Globus pallidus (tissue), 1 donor: ENCODE measurements at regions not wholly inside any gene's neighbourhood (a gene's known extent, or its start where the extent isn't known, plus 50 kb on each side); places are given as distances from the start of the nearest gene placed in this dataset.
"Not testable (repeated sequence)": the region's sequence is repeated elsewhere in the genome, so short reads cannot be mapped to it uniquely, and the experiment has no call there.

Experiments used
- DNase-seq: peaks from one replicate; pipeline ENCODE4 v3.0.0-alpha.2; 2015; ENCODE audit warnings: low spot score

- not testable (repeated sequence) for DNase-seq
Measured at GRCh38 chr10:93127642-93128215, 54.0 kb downstream of the CYP26A1 start.

GRCh38 chr10:93131986-93132385 is 58.3 kb downstream of the CYP26A1 start:
- DNase-seq = no peak

- DNase-seq = no peak
Measured at GRCh38 chr10:93138113-93138870, 64.6 kb downstream of the CYP26A1 start.

- DNase-seq = no peak
Measured at GRCh38 chr10:93139059-93139655, 65.5 kb downstream of the CYP26A1 start.

GRCh38 chr10:93142534-93142933 is 68.8 kb downstream of the CYP26A1 start:
- no peak for DNase-seq

- DNase-seq = no peak
Measured at GRCh38 chr10:93143281-93143680, 69.6 kb downstream of the CYP26A1 start.

- DNase-seq = no peak
Measured at GRCh38 chr10:93146336-93146735, 72.6 kb downstream of the CYP26A1 start.

GRCh38 chr10:93147281-93147680 is 73.6 kb downstream of the CYP26A1 start:
- no peak for DNase-seq

GRCh38 chr10:93148476-93148875 is 74.8 kb downstream of the CYP26A1 start:
- DNase-seq = no peak

- no peak for DNase-seq
Measured at GRCh38 chr10:93149761-93150160, 76.1 kb downstream of the CYP26A1 start.

- DNase-seq = no peak
Measured at GRCh38 chr10:93150289-93150688, 76.6 kb downstream of the CYP26A1 start.

GRCh38 chr10:93150990-93151547 is 77.4 kb downstream of the CYP26A1 start:
- no peak for DNase-seq

- DNase-seq = no peak
Measured at GRCh38 chr10:93152136-93152535, 78.4 kb downstream of the CYP26A1 start.

- no peak for DNase-seq
Measured at GRCh38 chr10:93154531-93154930, 80.8 kb downstream of the CYP26A1 start.

GRCh38 chr10:93160140-93160539 is 86.4 kb downstream of the CYP26A1 start:
- DNase-seq = no peak

GRCh38 chr10:93160829-93161228 is 87.1 kb downstream of the CYP26A1 start:
- DNase-seq = no peak

- DNase-seq = no peak
Measured at GRCh38 chr10:93165367-93165766, 91.7 kb downstream of the CYP26A1 start.

GRCh38 chr10:93166134-93166533 is 92.4 kb downstream of the CYP26A1 start:
- DNase-seq = no peak

- no peak for DNase-seq
Measured at GRCh38 chr10:93171837-93172236, 98.1 kb downstream of the CYP26A1 start.

GRCh38 chr10:93173967-93174845 is 100.5 kb downstream of the CYP26A1 start:
- no peak for DNase-seq

GRCh38 chr10:93175490-93175889 is 101.8 kb downstream of the CYP26A1 start:
- no peak for DNase-seq

- no peak for DNase-seq
Measured at GRCh38 chr10:93177511-93177910, 103.8 kb downstream of the CYP26A1 start.
